ENCODE measurements at regions not wholly inside any gene's neighbourhood (a gene's known extent, or its start where the extent isn't known, plus 50 kb on each side); places are given as distances from the start of the nearest gene placed in this dataset.

GRCh38 chr3:481111-481510 is 284.5 kb downstream of the CHL1 start:
- Histone ChIP-seq H3F3A (ENCODE audit: insufficient read depth, low read depth) (no peaks in the 10 kb centered on the region), H3K27me3 (ENCODE audit: insufficient read depth, low read depth) (no peaks in the 10 kb centered on the region), H3K36me3 (ENCODE audit: low read depth) (no peaks in the 10 kb centered on the region), H3K79me2 (ENCODE audit: low read depth) (no peaks in the 10 kb centered on the region), H3K9me2 (ENCODE audit: insufficient read depth) (no peaks in the 10 kb centered on the region), H3K4me2 (no peak overlapping the region), H3K4me1 (replicated peaks; ENCODE audit: insufficient read depth) (no peaks in the 10 kb centered on the region), H3K27ac (no peak overlapping the region), H3K4me3 (no peak overlapping the region), H4K20me1 (ENCODE audit: insufficient read depth) (no peaks in the 10 kb centered on the region), H2AFZ (no peak overlapping the region), H3K9me3 (ENCODE audit: insufficient read depth, low read depth) (no peaks in the 10 kb centered on the region)
- BruUV-seq (replicated peaks) = no TSS peak
- ChIA-PET CTCF (no interaction called here), POLR2A (ENCODE audit: unreplicated experiment) (no interaction called here)
- intact Hi-C loops (cut with micrococcal nuclease; ENCODE audit: unreplicated experiment) = no loop called here
- DNase-seq = no peak
- no peak for TF ChIP-seq EZH2 (IDR thresholded peaks at IDR 0.05; ENCODE audit: low read depth)
- TF ChIP-seq, protein P1, sequence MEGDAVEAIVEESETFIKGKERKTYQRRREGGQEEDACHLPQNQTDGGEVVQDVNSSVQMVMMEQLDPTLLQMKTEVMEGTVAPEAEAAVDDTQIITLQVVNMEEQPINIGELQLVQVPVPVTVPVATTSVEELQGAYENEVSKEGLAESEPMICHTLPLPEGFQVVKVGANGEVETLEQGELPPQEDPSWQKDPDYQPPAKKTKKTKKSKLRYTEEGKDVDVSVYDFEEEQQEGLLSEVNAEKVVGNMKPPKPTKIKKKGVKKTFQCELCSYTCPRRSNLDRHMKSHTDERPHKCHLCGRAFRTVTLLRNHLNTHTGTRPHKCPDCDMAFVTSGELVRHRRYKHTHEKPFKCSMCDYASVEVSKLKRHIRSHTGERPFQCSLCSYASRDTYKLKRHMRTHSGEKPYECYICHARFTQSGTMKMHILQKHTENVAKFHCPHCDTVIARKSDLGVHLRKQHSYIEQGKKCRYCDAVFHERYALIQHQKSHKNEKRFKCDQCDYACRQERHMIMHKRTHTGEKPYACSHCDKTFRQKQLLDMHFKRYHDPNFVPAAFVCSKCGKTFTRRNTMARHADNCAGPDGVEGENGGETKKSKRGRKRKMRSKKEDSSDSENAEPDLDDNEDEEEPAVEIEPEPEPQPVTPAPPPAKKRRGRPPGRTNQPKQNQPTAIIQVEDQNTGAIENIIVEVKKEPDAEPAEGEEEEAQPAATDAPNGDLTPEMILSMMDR (conservative IDR thresholded peaks at IDR 0.05) = no peak

DNA sequence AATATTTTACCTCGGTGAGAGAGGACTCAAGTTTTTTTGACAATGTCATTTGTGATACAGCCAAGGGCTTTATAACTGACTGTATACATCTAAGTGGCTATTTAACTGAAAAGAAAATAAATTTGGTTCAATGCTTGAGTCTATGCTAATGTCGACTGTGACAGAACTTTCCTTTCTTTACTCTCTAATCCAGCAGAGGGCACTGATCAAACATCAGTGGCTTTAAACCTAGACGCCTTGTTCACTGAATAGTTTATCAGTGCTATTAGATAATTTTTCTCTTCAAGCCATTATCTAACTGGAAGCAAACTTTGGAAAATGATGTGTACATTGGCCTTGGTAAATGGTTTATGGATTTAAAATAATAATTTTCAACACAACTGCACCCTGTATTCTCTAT is 285.1 kb downstream of the CHL1 start:
- CTCF ChIA-PET = no interaction called here
- H3K27ac ChIP-seq = no peak overlapping the region
- no peak overlapping the region for H3K4me2 ChIP-seq
- no TSS peak for BruUV-seq (replicated peaks)
- H3K4me1 ChIP-seq (replicated peaks; ENCODE audit: insufficient read depth) = no peaks in the 10 kb centered on the region
- H3K9me2 ChIP-seq (ENCODE audit: insufficient read depth) = no peaks in the 10 kb centered on the region
- no peaks in the 10 kb centered on the region for H3F3A ChIP-seq (ENCODE audit: insufficient read depth, low read depth)
- POLR2A ChIA-PET (ENCODE audit: unreplicated experiment) = no interaction called here
- no peaks in the 10 kb centered on the region for H3K9me3 ChIP-seq (ENCODE audit: insufficient read depth, low read depth)
- no peaks in the 10 kb centered on the region for H3K27me3 ChIP-seq (ENCODE audit: insufficient read depth, low read depth)
- TF ChIP-seq EZH2 (IDR thresholded peaks at IDR 0.05; ENCODE audit: low read depth) = no peak
- TF ChIP-seq, protein P1 (conservative IDR thresholded peaks at IDR 0.05) = no peak; the same call in 1 of the 2 replicates
- DNase-seq = no peak
- H4K20me1 ChIP-seq (ENCODE audit: insufficient read depth) = no peaks in the 10 kb centered on the region
- no peaks in the 10 kb centered on the region for H3K79me2 ChIP-seq (ENCODE audit: low read depth)
- intact Hi-C loops (cut with micrococcal nuclease; ENCODE audit: unreplicated experiment) = no loop called here
- no peak overlapping the region for H2AFZ ChIP-seq
- H3K36me3 ChIP-seq (ENCODE audit: low read depth) = no peaks in the 10 kb centered on the region
- H3K4me3 ChIP-seq = no peak overlapping the region

DNA sequence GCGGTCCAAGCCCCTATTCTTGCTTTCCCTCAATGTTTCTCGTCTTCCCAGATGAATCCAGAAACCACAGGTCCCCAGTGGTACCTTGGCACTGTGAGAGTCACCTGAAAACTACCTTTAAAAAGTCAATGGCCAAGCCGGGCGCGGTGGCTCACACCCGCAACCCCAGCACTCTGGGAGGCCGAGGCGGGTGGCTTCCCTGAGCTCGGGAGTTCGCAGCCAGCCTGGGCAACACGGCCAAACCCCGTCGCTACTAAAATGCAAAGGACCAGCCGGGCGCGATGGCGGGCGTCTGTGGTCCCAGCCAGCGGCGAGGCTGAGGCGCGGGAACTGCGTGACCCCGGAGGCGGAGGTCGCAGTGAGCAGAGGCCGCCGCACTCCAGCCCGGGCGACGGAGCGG is 285.9 kb downstream of the CHL1 start:
- ChIA-PET CTCF (no interaction called here), POLR2A (ENCODE audit: unreplicated experiment) (no interaction called here)
- intact Hi-C loops (cut with micrococcal nuclease; ENCODE audit: unreplicated experiment) = no loop called here
- Histone ChIP-seq H2AFZ (no peak overlapping the region), H3K4me3 (no peak overlapping the region), H3K27me3 (ENCODE audit: insufficient read depth, low read depth) (no peaks in the 10 kb centered on the region), H3F3A (ENCODE audit: insufficient read depth, low read depth) (no peaks in the 10 kb centered on the region), H3K4me1 (replicated peaks; ENCODE audit: insufficient read depth) (no peaks in the 10 kb centered on the region), H3K9me3 (ENCODE audit: insufficient read depth, low read depth) (no peaks in the 10 kb centered on the region), H4K20me1 (ENCODE audit: insufficient read depth) (no peaks in the 10 kb centered on the region), H3K79me2 (ENCODE audit: low read depth) (no peaks in the 10 kb centered on the region), H3K4me2 (no peak overlapping the region), H3K27ac (no peak overlapping the region), H3K36me3 (ENCODE audit: low read depth) (no peaks in the 10 kb centered on the region), H3K9me2 (ENCODE audit: insufficient read depth) (no peaks in the 10 kb centered on the region)
- BruUV-seq (replicated peaks) = no TSS peak
- TF ChIP-seq, protein P1 (conservative IDR thresholded peaks at IDR 0.05) = no peak
- TF ChIP-seq EZH2 (IDR thresholded peaks at IDR 0.05; ENCODE audit: low read depth) = no peak
- no peak for DNase-seq
